ENCODE measurements at regions not wholly inside any gene's neighbourhood (a gene's known extent, or its start where the extent isn't known, plus 50 kb on each side); places are given as distances from the start of the nearest gene placed in this dataset.
"Not testable (repeated sequence)": the region's sequence is repeated elsewhere in the genome, so short reads cannot be mapped to it uniquely, and the experiment has no call there.

DNA sequence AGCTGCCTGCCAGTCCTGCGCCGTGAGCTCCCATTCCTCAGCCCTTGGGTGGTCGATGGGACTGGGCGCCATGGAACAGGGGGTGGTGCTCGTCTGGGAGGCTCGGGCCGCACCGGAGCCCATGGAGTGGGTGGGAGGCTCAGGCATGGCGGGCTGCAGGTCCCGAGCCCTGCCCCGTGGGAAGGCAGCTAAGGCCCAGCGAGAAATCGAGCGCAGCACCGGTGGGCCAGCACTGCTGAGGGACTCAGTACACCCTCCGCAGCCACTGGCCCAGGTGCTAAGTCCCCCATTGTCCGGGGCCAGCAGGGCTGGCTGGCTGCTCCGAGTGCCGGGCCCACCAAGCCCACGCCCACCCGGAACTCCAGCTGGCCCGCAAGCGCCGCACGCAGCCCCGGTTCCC lies 501.0 kb upstream of the BRINP1 start:
- not testable (repeated sequence) for H3K4me3 ChIP-seq (ENCODE audit: low read depth, low read length); DNase-seq (ENCODE audit: low read depth in 4 of 6, low spot score in 6 of 6); H3K27ac ChIP-seq (ENCODE audit: low read depth, low read length); H3K4me1 ChIP-seq (ENCODE audit: control insufficient read depth, insufficient read depth, low read length); H3K36me3 ChIP-seq (ENCODE audit: control insufficient read depth, insufficient read depth, low read length); H3K27me3 ChIP-seq (ENCODE audit: control insufficient read depth, insufficient read depth, low read length); H3K9me3 ChIP-seq (ENCODE audit: control insufficient read depth, insufficient read depth, low read length)
- 95% methylated on average over 11 of the region's 26 CpGs for WGBS (ENCODE audit: insufficient coverage)

DNA sequence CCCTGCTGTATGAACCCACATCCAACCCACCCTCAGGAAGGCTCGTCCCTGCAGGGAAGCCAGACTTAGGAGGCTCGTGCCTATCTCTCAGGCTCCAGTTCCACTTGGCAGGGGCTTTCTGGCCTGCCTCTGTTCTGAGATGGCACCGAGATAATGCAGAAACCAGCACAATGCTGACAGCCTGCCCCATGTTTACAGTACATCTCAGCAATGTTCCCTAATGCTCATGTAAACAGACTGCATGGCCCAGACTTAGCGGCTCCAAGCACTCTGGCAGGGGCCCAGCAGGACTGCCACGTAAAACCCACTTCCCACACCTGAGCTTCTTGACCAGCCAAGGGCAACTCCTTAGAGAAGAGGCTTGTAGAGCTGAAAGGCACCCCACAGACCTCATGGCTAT lies 499.5 kb upstream of the BRINP1 start:
- no peaks in the 10 kb centered on the region for H3K36me3 ChIP-seq (ENCODE audit: control insufficient read depth, insufficient read depth, low read length)
- no peaks in the 10 kb centered on the region for H3K27me3 ChIP-seq (ENCODE audit: control insufficient read depth, insufficient read depth, low read length)
- H3K27ac ChIP-seq (ENCODE audit: low read depth, low read length), result no peak overlapping the region
- WGBS (ENCODE audit: insufficient coverage), result 62% methylated on average over 5 of the region's 5 CpGs
- H3K9me3 ChIP-seq (ENCODE audit: control insufficient read depth, insufficient read depth, low read length), result no peaks in the 10 kb centered on the region
- DNase-seq (ENCODE audit: low read depth in 4 of 6, low spot score in 6 of 6), result no peak
- no peak overlapping the region for H3K4me3 ChIP-seq (ENCODE audit: low read depth, low read length)
- H3K4me1 ChIP-seq (ENCODE audit: control insufficient read depth, insufficient read depth, low read length), result no peaks in the 10 kb centered on the region

DNA sequence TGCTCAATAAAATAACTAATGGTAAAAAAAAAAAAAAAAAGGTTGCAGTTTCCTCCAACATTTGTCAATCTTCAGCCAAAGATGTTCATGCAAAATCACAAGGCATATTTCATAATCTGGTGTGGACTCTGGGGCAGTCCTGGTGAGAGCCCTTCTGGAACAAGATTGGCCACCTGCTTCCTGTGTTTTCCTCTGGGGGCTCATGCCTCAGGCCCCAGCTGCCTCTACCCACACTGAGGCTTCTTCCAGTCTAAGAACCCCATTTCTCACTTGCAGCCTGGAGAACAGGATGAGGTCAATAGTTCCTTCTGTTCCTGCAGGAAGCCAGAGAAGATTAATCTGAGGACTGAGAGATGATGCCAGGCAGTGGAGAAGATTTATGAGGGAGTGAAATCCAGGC lies 492.6 kb upstream of the BRINP1 start:
- no peak for DNase-seq (ENCODE audit: low read depth in 4 of 6, low spot score in 6 of 6)
- H3K4me1 ChIP-seq (ENCODE audit: control insufficient read depth, insufficient read depth, low read length), result no peaks in the 10 kb centered on the region
- no peaks in the 10 kb centered on the region for H3K27me3 ChIP-seq (ENCODE audit: control insufficient read depth, insufficient read depth, low read length)
- no peaks in the 10 kb centered on the region for H3K36me3 ChIP-seq (ENCODE audit: control insufficient read depth, insufficient read depth, low read length)
- H3K9me3 ChIP-seq (ENCODE audit: control insufficient read depth, insufficient read depth, low read length), result no peaks in the 10 kb centered on the region
- H3K4me3 ChIP-seq (ENCODE audit: low read depth, low read length), result no peak overlapping the region
- H3K27ac ChIP-seq (ENCODE audit: low read depth, low read length), result no peak overlapping the region

DNA sequence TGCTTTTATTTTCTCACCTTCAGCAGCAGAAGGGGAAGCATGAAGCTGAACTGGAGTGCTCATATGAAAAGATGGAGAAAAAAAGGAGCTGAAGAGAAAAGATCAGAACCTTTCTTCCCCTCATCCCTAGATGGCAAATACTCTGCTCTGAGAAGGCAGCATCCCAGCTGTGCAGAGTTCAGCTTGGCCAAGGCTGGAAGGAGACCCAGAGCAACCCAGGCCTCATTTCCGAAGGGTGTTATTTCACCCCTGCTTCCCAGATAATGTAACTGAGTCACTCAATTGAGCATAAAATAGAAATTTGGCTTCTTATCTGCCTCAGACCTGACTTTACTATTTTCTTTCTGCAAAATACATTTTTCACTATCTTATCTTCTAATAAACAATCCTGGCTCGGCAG lies 489.9 kb upstream of the BRINP1 start:
- no peak overlapping the region for H3K4me3 ChIP-seq (ENCODE audit: low read depth, low read length)
- DNase-seq (ENCODE audit: low read depth in 4 of 6, low spot score in 6 of 6), result no peak
- no peaks in the 10 kb centered on the region for H3K36me3 ChIP-seq (ENCODE audit: control insufficient read depth, insufficient read depth, low read length)
- H3K9me3 ChIP-seq (ENCODE audit: control insufficient read depth, insufficient read depth, low read length), result no peaks in the 10 kb centered on the region
- no peak overlapping the region for H3K27ac ChIP-seq (ENCODE audit: low read depth, low read length)
- no peaks in the 10 kb centered on the region for H3K4me1 ChIP-seq (ENCODE audit: control insufficient read depth, insufficient read depth, low read length)
- no peaks in the 10 kb centered on the region for H3K27me3 ChIP-seq (ENCODE audit: control insufficient read depth, insufficient read depth, low read length)
- WGBS (ENCODE audit: insufficient coverage), result 92% methylated on average over 1 of the region's 2 CpGs

DNA sequence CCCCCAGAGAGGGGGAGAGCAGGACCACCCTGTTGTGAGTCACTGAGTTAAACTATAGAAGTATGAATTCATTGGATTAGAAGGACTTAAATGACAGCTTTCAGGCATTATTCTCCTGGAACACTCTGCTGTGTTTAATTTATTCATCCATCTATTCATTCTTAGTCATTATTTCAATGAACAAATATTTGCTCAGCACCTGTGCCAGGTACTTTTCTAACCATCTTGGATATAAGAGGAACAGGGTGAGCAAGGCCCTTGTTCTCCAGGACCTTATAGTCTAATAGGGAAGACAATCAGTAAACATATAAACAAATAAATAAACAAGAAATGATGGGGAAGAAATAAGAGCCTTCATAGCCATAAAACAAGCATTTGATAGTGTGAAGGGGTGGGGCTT lies 483.9 kb upstream of the BRINP1 start:
- Histone ChIP-seq H3K27me3 (ENCODE audit: control insufficient read depth, insufficient read depth, low read length) (no peaks in the 10 kb centered on the region), H3K9me3 (ENCODE audit: control insufficient read depth, insufficient read depth, low read length) (no peaks in the 10 kb centered on the region), H3K36me3 (ENCODE audit: control insufficient read depth, insufficient read depth, low read length) (no peaks in the 10 kb centered on the region), H3K4me3 (ENCODE audit: low read depth, low read length) (no peak overlapping the region), H3K27ac (ENCODE audit: low read depth, low read length) (no peak overlapping the region), H3K4me1 (ENCODE audit: control insufficient read depth, insufficient read depth, low read length) (no peaks in the 10 kb centered on the region)
- DNase-seq (ENCODE audit: low read depth in 4 of 6, low spot score in 6 of 6), result no peak

DNA sequence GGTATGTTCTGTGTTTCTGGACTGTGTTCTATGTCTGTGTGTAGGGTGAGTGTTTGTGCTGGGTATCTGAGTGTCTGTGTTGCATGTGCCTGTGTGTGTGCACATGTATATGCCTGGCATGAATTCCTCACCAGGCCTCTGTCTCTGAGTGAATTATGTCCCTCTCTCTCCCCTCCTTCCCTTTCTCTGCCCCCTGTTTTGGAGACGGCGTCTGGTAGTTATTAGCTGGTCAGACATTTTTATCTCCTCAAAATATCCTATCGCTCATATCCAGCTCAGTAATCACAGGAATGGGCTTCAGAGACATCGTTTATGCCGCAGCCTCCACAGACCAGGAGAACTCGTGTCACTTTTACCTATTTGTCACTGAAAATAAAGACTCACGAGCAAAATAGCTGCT lies 483.2 kb upstream of the BRINP1 start:
- 51% methylated on average over 5 of the region's 7 CpGs for WGBS (ENCODE audit: insufficient coverage)
- H3K27me3 ChIP-seq (ENCODE audit: control insufficient read depth, insufficient read depth, low read length), result no peaks in the 10 kb centered on the region
- H3K9me3 ChIP-seq (ENCODE audit: control insufficient read depth, insufficient read depth, low read length), result no peaks in the 10 kb centered on the region
- no peak overlapping the region for H3K4me3 ChIP-seq (ENCODE audit: low read depth, low read length)
- H3K27ac ChIP-seq (ENCODE audit: low read depth, low read length), result no peak overlapping the region
- no peaks in the 10 kb centered on the region for H3K36me3 ChIP-seq (ENCODE audit: control insufficient read depth, insufficient read depth, low read length)
- peak in 1 of 6 donors; percentile 78 for DNase-seq (ENCODE audit: low read depth in 4 of 6, low spot score in 6 of 6)
- H3K4me1 ChIP-seq (ENCODE audit: control insufficient read depth, insufficient read depth, low read length), result no peaks in the 10 kb centered on the region

DNA sequence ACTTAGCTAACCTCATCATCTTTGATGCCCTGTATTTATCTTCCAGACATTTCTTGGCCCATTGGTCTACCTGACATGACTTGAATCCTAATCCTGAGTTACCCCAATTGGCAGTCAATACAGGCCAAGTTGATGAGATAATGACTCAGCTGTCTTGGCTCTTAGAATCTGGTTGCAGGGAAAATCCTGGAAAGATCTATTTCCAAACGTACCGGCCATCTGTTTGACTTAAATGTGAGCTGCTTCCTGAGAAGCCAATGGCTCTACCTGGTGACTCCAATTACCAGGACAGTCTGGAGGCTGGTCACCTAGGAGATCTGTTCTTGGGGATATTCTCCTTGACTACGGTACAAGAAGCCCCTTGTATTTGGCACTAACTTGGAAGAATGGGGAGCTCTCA lies 475.2 kb upstream of the BRINP1 start:
- H3K9me3 ChIP-seq (ENCODE audit: control insufficient read depth, insufficient read depth, low read length), result no peaks in the 10 kb centered on the region
- no peaks in the 10 kb centered on the region for H3K36me3 ChIP-seq (ENCODE audit: control insufficient read depth, insufficient read depth, low read length)
- DNase-seq (ENCODE audit: low read depth in 4 of 6, low spot score in 6 of 6), result peak in 1 of 6 donors; percentile 39
- H3K4me3 ChIP-seq (ENCODE audit: low read depth, low read length), result no peak overlapping the region
- H3K4me1 ChIP-seq (ENCODE audit: control insufficient read depth, insufficient read depth, low read length), result peaks cover 4% of the 10 kb centered on the region
- 36% methylated on average over 3 of the region's 3 CpGs for WGBS (ENCODE audit: insufficient coverage)
- no peaks in the 10 kb centered on the region for H3K27me3 ChIP-seq (ENCODE audit: control insufficient read depth, insufficient read depth, low read length)
- no peak overlapping the region for H3K27ac ChIP-seq (ENCODE audit: low read depth, low read length)

DNA sequence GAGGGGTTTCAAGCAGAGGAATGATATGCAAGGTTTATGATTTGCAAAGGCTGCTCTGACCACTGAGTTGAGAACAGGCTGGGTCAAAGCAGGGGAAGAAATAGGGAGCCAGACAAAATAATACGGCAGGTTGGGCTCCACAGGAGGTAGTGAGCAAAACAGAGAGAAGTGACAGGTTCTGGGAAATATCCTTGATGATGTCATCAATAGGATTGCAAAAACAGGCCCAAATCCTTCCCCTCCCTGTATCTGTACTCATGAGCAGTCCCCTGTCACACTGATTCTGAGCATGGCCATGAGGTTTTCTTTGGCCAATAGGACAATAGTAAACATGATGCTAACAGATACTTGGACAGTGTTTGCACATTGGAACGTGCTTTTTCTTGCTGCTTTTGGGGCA lies 471.8 kb upstream of the BRINP1 start:
- WGBS (ENCODE audit: insufficient coverage), result 36% methylated on average over 1 of the region's 2 CpGs
- Histone ChIP-seq H3K4me1 (ENCODE audit: control insufficient read depth, insufficient read depth, low read length) (peaks cover 4% of the 10 kb centered on the region), H3K36me3 (ENCODE audit: control insufficient read depth, insufficient read depth, low read length) (no peaks in the 10 kb centered on the region), H3K4me3 (ENCODE audit: low read depth, low read length) (no peak overlapping the region), H3K9me3 (ENCODE audit: control insufficient read depth, insufficient read depth, low read length) (no peaks in the 10 kb centered on the region), H3K27ac (ENCODE audit: low read depth, low read length) (no peak overlapping the region), H3K27me3 (ENCODE audit: control insufficient read depth, insufficient read depth, low read length) (no peaks in the 10 kb centered on the region)
- no peak for DNase-seq (ENCODE audit: low read depth in 4 of 6, low spot score in 6 of 6)

DNA sequence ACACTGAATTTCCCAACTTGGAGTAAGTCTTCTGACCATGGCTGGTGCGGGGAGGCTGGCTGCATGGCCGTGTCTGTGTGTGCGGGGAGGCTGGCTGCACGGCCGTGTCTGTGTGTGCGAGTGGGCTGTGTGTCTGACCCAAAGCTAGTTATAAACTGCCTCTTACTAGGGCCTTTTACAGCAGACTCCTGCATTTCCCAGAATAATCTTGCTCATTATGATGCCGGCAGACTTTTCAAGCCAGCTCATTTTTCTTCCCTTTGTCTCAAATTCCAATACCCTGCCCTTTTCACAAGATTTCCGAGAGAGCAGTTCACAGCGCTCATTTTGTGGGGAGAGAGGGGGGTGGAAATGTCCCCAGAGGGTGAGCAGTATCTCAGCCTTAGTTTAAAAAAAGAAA lies 470.7 kb upstream of the BRINP1 start:
- H3K27me3 ChIP-seq (ENCODE audit: control insufficient read depth, insufficient read depth, low read length), result no peaks in the 10 kb centered on the region
- WGBS (ENCODE audit: insufficient coverage), result 31% methylated on average over 7 of the region's 9 CpGs
- H3K9me3 ChIP-seq (ENCODE audit: control insufficient read depth, insufficient read depth, low read length), result no peaks in the 10 kb centered on the region
- peak in 2 of 6 donors; percentile 64 to 82 for DNase-seq (ENCODE audit: low read depth in 4 of 6, low spot score in 6 of 6)
- no peak overlapping the region for H3K27ac ChIP-seq (ENCODE audit: low read depth, low read length)
- H3K36me3 ChIP-seq (ENCODE audit: control insufficient read depth, insufficient read depth, low read length), result no peaks in the 10 kb centered on the region
- H3K4me1 ChIP-seq (ENCODE audit: control insufficient read depth, insufficient read depth, low read length), result peaks cover 4% of the 10 kb centered on the region
- no peak overlapping the region for H3K4me3 ChIP-seq (ENCODE audit: low read depth, low read length)

DNA sequence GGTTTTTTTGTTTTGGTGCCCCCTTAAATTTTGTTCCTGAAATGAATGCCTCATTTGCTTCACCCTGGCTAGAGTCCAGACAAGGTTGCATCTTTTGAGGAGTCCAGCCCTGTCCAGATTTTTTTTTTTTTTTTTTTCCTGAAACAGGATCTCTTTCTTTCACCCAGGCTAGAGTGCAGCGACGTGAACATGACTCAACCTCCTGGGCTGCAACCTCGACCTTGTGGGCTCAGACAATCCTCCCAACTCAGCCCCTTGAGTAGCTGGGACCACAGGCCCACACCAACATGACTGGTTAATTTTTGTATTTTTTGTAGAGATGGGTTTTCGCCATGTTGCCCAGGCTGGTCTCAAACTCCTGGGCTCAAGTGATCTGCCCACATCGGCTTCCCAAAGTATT lies 469.0 kb upstream of the BRINP1 start:
- H3K27me3 ChIP-seq (ENCODE audit: control insufficient read depth, insufficient read depth, low read length), result no peaks in the 10 kb centered on the region
- peaks cover 4% of the 10 kb centered on the region for H3K4me1 ChIP-seq (ENCODE audit: control insufficient read depth, insufficient read depth, low read length)
- no peak for DNase-seq (ENCODE audit: low read depth in 4 of 6, low spot score in 6 of 6)
- H3K27ac ChIP-seq (ENCODE audit: low read depth, low read length), result no peak overlapping the region
- no peaks in the 10 kb centered on the region for H3K9me3 ChIP-seq (ENCODE audit: control insufficient read depth, insufficient read depth, low read length)
- WGBS (ENCODE audit: insufficient coverage), result 87% methylated on average over 3 of the region's 5 CpGs
- H3K4me3 ChIP-seq (ENCODE audit: low read depth, low read length), result no peak overlapping the region
- H3K36me3 ChIP-seq (ENCODE audit: control insufficient read depth, insufficient read depth, low read length), result no peaks in the 10 kb centered on the region

DNA sequence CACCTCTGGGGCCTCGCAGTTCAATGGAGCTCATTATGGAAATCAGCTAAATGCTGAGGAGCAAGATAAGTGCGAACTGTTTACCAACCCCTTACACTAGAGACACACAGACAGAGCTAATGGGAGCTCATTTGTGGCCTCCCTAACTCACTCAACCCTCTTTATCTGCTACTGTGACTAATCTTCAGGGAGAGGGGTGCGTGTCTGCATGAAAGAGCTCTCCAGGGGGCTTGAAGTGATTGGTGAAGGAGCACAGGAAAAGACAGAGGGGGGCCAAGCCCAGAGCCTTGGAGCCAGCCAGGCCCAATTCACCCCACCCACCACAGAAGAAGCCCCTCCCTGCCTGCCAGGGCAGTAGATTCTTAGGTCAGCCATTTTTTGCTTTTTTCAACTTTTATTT lies 466.8 kb upstream of the BRINP1 start:
- Histone ChIP-seq H3K4me1 (ENCODE audit: control insufficient read depth, insufficient read depth, low read length) (peaks cover 4% of the 10 kb centered on the region), H3K27ac (ENCODE audit: low read depth, low read length) (no peak overlapping the region), H3K27me3 (ENCODE audit: control insufficient read depth, insufficient read depth, low read length) (no peaks in the 10 kb centered on the region), H3K9me3 (ENCODE audit: control insufficient read depth, insufficient read depth, low read length) (no peaks in the 10 kb centered on the region), H3K4me3 (ENCODE audit: low read depth, low read length) (no peak overlapping the region), H3K36me3 (ENCODE audit: control insufficient read depth, insufficient read depth, low read length) (no peaks in the 10 kb centered on the region)
- 60% methylated on average over 1 of the region's 3 CpGs for WGBS (ENCODE audit: insufficient coverage)
- DNase-seq (ENCODE audit: low read depth in 4 of 6, low spot score in 6 of 6), result peak in 1 of 6 donors; percentile 63

All from spinal cord (tissue), 9 donors.